ENCODE measurements at regions not wholly inside any gene's neighbourhood (a gene's known extent, or its start where the extent isn't known, plus 50 kb on each side); places are given as distances from the start of the nearest gene placed in this dataset.

- POLR2A ChIA-PET, result no interaction called here
- TF ChIP-seq U2AF1 (optimal IDR thresholded peaks at IDR 0.05; ENCODE audit: low read depth, low read length) (no peak), NCOR1 (IDR thresholded peaks at IDR 0.05) (no peak)
- CTCF ChIA-PET (ENCODE audit: low intra/inter-chr PET ratio), result no interaction called here
- DNase-seq (ENCODE audit: extremely low read depth in 1 of 4, low spot score in 3 of 4), result no peak
- no peaks in the 10 kb centered on the region for H3K4me1 ChIP-seq (replicated peaks in 1 of 2; ENCODE audit: control insufficient read depth in 2 of 2, insufficient read depth in 2 of 2, low read length in 2 of 2)
- in situ Hi-C loops (cut with MboI), result no loop called here
- ATAC-seq, result no peak
- no peak overlapping the region for H3K4me2 ChIP-seq (ENCODE audit: insufficient read depth, low read length)
- FAIRE-seq, result no peak
- H4K20me1 ChIP-seq (replicated peaks; ENCODE audit: control insufficient read depth, insufficient read depth, low read length), result no peaks in the 10 kb centered on the region
- no peak overlapping the region for H3K9ac ChIP-seq (ENCODE audit: insufficient read depth in 1 of 2, low read depth in 2 of 2, low read length in 2 of 2)
- intact Hi-C loops (cut with micrococcal nuclease), result no loop called here
- H3K9me1 ChIP-seq (ENCODE audit: control insufficient read depth, insufficient read depth, low read length), result no peaks in the 10 kb centered on the region
- WGBS (ENCODE audit: insufficient coverage, low coverage, missing lambda C conversion rate), result 0% methylated on average over 3 of the region's 3 CpGs
- H3K27ac ChIP-seq (ENCODE audit: extremely low read depth, low read depth, low read length), result no peak overlapping the region
- H2AFZ ChIP-seq (ENCODE audit: low read depth, low read length), result no peak overlapping the region
- H3K9me3 ChIP-seq (replicated peaks; ENCODE audit: control insufficient read depth, insufficient read depth, low read depth, low read length), result no peaks in the 10 kb centered on the region
- no peak overlapping the region for H3K4me3 ChIP-seq
- H3K27me3 ChIP-seq (ENCODE audit: control insufficient read depth in 2 of 2, insufficient read depth in 2 of 2, low read length in 2 of 2), result no peaks in the 10 kb centered on the region
- no peaks in the 10 kb centered on the region for H3K79me2 ChIP-seq (ENCODE audit: control insufficient read depth, insufficient read depth, low read length)
- no peaks in the 10 kb centered on the region for H3K36me3 ChIP-seq (ENCODE audit: control insufficient read depth, insufficient read depth, low read length)
- BruUV-seq (replicated peaks), result no TSS peak
Measured at GRCh38 chr10:129079705-129080104, 387.3 kb upstream of the MGMT start.

- Histone ChIP-seq H3K9me1 (ENCODE audit: control insufficient read depth, insufficient read depth, low read length) (no peaks in the 10 kb centered on the region), H3K79me2 (ENCODE audit: control insufficient read depth, insufficient read depth, low read length) (no peaks in the 10 kb centered on the region), H3K27ac (ENCODE audit: extremely low read depth, low read depth, low read length) (no peak overlapping the region), H3K4me2 (ENCODE audit: insufficient read depth, low read length) (no peak overlapping the region), H3K9ac (ENCODE audit: insufficient read depth in 1 of 2, low read depth in 2 of 2, low read length in 2 of 2) (no peak overlapping the region), H3K4me1 (replicated peaks in 1 of 2; ENCODE audit: control insufficient read depth in 2 of 2, insufficient read depth in 2 of 2, low read length in 2 of 2) (no peaks in the 10 kb centered on the region), H3K9me3 (replicated peaks; ENCODE audit: control insufficient read depth, insufficient read depth, low read depth, low read length) (no peaks in the 10 kb centered on the region), H3K27me3 (ENCODE audit: control insufficient read depth in 2 of 2, insufficient read depth in 2 of 2, low read length in 2 of 2) (no peaks in the 10 kb centered on the region), H4K20me1 (replicated peaks; ENCODE audit: control insufficient read depth, insufficient read depth, low read length) (no peaks in the 10 kb centered on the region), H3K4me3 (no peak overlapping the region), H3K36me3 (ENCODE audit: control insufficient read depth, insufficient read depth, low read length) (no peaks in the 10 kb centered on the region), H2AFZ (ENCODE audit: low read depth, low read length) (no peak overlapping the region)
- TF ChIP-seq ZNF232 (CRISPR knock-in tag; IDR thresholded peaks at IDR 0.05), result no peak
- in situ Hi-C loops (cut with MboI), result no loop called here
- 0% methylated on average over 1 of the region's 1 CpG for WGBS (ENCODE audit: insufficient coverage, low coverage, missing lambda C conversion rate)
- intact Hi-C loops (cut with micrococcal nuclease), result no loop called here
- BruUV-seq (replicated peaks), result no TSS peak
- POLR2A ChIA-PET, result no interaction called here
- FAIRE-seq (no peak), DNase-seq (ENCODE audit: extremely low read depth in 1 of 4, low spot score in 3 of 4) (no peak), ATAC-seq (no peak)
- CTCF ChIA-PET (ENCODE audit: low intra/inter-chr PET ratio), result no interaction called here
Measured at GRCh38 chr10:129085811-129086210, 381.2 kb upstream of the MGMT start.

All from K562 (cell line).